Fibroblast of lung (primary cell): ENCODE measurements at regions not wholly inside any gene's neighbourhood (a gene's known extent, or its start where the extent isn't known, plus 50 kb on each side); places are given as distances from the start of the nearest gene placed in this dataset.

ENCODE experiments used
- DNase-seq, 2 donors: peaks; one replicate each; pipeline versions ENCODE4 v3.0.0 to v3.0.0-alpha.2; 2010; ENCODE audit warnings: low read depth in 2 of 2
- H2AFZ ChIP-seq: 2 replicates; pipeline ENCODE4 v1.5.1; 2012; ENCODE audit warnings: low read length, control low read depth, inconsistent platforms
- H3K27ac ChIP-seq: 2 replicates; pipeline ENCODE4 v1.5.1; 2011; ENCODE audit warnings: low read length, control low read depth; ENCODE audit not compliant: insufficient read depth
- H3K27me3 ChIP-seq: 2 replicates; pipeline ENCODE4 v1.5.1; 2011; ENCODE audit warnings: mild to moderate bottlenecking, low read length; ENCODE audit not compliant: control insufficient read depth, insufficient read depth
- H3K36me3 ChIP-seq: 2 replicates; pipeline ENCODE4 v1.5.1; 2011; ENCODE audit warnings: low read length; ENCODE audit not compliant: control insufficient read depth, insufficient read depth
- H3K4me1 ChIP-seq: 2 replicates; pipeline ENCODE4 v1.5.1; 2011; ENCODE audit warnings: low read length; ENCODE audit not compliant: control insufficient read depth, insufficient read depth; ENCODE audit errors: extremely low read depth
- H3K4me2 ChIP-seq: 2 replicates; pipeline ENCODE4 v1.5.1; 2011; ENCODE audit warnings: low read length, control low read depth; ENCODE audit not compliant: insufficient read depth; ENCODE audit errors: extremely low read depth
- H3K4me3 ChIP-seq, 4 experiments: fragments of 200-600 bp in 1 of 4; sonication (generic) in 1 of 4; replicated peaks in 1 of 4; 2 replicates each; pipeline ENCODE4 v1.5.1; 2011 to 2016; ENCODE audit warnings: low read length in 4 of 4, low read depth in 3 of 4, mild to moderate bottlenecking in 3 of 4, control low read depth in 2 of 4, inconsistent platforms in 1 of 4, mixed read lengths in 1 of 4; ENCODE audit not compliant: insufficient read depth in 1 of 4; ENCODE audit errors: control extremely low read depth in 1 of 4
- H3K79me2 ChIP-seq: 2 replicates; pipeline ENCODE4 v1.5.1; 2012; ENCODE audit warnings: mild to moderate bottlenecking, low read length, inconsistent platforms; ENCODE audit not compliant: control insufficient read depth, insufficient read depth
- H3K9ac ChIP-seq: 2 replicates; pipeline ENCODE4 v1.5.1; 2011; ENCODE audit warnings: mild to moderate bottlenecking, low read length, control low read depth; ENCODE audit not compliant: insufficient read depth
- H3K9me3 ChIP-seq: 2 replicates; pipeline ENCODE4 v1.5.1; 2012; ENCODE audit warnings: low read depth, low read length; ENCODE audit not compliant: control insufficient read depth, insufficient read depth
- H4K20me1 ChIP-seq: 2 replicates; pipeline ENCODE4 v1.5.1; 2011; ENCODE audit warnings: low read length; ENCODE audit not compliant: control insufficient read depth, insufficient read depth; ENCODE audit errors: extremely low read depth
- EZH2 ChIP-seq: IDR thresholded peaks from 2 replicates; pipeline ENCODE4 v1.5.1; 2012; ENCODE audit warnings: low read length, control low read depth, mild to moderate bottlenecking; ENCODE audit errors: missing control alignments
- TF ChIP-seq, protein P1 (sequence below), 2 donors: IDR thresholded peaks in 1 of 2; conservative IDR thresholded peaks in 1 of 2; 1 replicate in 1 of 2; 2 replicates in 1 of 2; pipeline ENCODE4 v1.5.1; 2011 to 2012; ENCODE audit warnings: low read length in 2 of 2, control low read depth in 1 of 2, inconsistent platforms in 1 of 2, low read depth in 1 of 2, mild to moderate bottlenecking in 1 of 2

DNA sequence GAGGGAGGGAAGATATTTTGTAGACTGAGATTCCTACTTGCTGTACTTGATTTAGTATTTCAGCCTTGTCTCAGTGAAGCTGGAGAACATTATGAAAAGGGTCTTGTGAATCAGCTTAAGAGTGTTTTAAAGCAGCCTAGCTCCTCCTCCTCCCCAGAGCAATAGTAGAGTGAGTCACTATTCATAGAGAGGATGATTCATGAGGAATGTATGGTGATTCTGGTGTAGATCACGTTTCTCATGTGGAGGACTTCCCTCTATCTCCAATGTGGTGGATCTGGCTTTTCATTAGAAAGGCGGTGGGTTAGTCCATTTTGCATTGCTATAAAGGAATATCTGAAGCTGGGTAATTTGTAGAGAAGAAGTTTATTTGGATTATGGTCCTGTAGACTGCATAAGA lies 340.1 kb upstream of the CHRM2 start:
- Histone ChIP-seq H4K20me1 (no peaks in the 10 kb centered on the region), H3K9me3 (no peaks in the 10 kb centered on the region), H3K4me3 (no peak overlapping the region), H3K27ac (no peak overlapping the region), H3K4me2 (no peak overlapping the region), H3K27me3 (no peaks in the 10 kb centered on the region), H3K9ac (no peak overlapping the region), H3K4me1 (no peaks in the 10 kb centered on the region), H3K36me3 (no peaks in the 10 kb centered on the region), H2AFZ (no peak overlapping the region), H3K79me2 (no peaks in the 10 kb centered on the region)
- TF ChIP-seq, protein P1, sequence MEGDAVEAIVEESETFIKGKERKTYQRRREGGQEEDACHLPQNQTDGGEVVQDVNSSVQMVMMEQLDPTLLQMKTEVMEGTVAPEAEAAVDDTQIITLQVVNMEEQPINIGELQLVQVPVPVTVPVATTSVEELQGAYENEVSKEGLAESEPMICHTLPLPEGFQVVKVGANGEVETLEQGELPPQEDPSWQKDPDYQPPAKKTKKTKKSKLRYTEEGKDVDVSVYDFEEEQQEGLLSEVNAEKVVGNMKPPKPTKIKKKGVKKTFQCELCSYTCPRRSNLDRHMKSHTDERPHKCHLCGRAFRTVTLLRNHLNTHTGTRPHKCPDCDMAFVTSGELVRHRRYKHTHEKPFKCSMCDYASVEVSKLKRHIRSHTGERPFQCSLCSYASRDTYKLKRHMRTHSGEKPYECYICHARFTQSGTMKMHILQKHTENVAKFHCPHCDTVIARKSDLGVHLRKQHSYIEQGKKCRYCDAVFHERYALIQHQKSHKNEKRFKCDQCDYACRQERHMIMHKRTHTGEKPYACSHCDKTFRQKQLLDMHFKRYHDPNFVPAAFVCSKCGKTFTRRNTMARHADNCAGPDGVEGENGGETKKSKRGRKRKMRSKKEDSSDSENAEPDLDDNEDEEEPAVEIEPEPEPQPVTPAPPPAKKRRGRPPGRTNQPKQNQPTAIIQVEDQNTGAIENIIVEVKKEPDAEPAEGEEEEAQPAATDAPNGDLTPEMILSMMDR (conservative IDR thresholded peaks at IDR 0.05 in 1 of 2, IDR thresholded peaks at IDR 0.05 in 1 of 2; ENCODE audit: low read depth in 1 of 2, low read length in 2 of 2) = no peak
- TF ChIP-seq EZH2 = no peak
- DNase-seq = peak; percentile 73 to 92

DNA sequence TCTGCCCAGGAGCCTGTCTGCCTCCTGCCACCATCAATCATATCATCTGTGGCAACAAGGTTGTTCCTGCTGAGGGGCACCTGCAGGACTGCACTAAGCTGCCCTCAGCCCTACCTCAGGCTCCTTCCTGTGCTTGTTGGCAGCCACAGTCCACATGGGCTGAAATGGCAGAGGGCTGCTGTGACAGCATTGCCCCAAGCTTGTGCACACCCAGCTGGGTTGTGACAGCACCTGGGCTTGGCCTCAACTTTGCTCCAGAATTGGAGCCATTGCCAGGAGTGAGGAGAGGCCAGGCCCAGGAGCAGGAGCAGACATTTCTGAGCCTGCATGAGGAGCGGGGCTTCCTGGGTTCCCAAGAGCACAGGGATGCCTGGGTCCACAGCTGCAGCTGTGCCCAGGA lies 340.9 kb upstream of the CHRM2 start:
- Histone ChIP-seq H3K4me1 (no peaks in the 10 kb centered on the region), H3K79me2 (no peaks in the 10 kb centered on the region), H2AFZ (no peak overlapping the region), H3K27me3 (no peaks in the 10 kb centered on the region), H3K4me3 (no peak overlapping the region), H3K9ac (no peak overlapping the region), H4K20me1 (no peaks in the 10 kb centered on the region), H3K27ac (no peak overlapping the region), H3K4me2 (no peak overlapping the region), H3K36me3 (no peaks in the 10 kb centered on the region), H3K9me3 (no peaks in the 10 kb centered on the region)
- DNase-seq = no peak
- no peak for TF ChIP-seq EZH2
- TF ChIP-seq, protein P1 (conservative IDR thresholded peaks at IDR 0.05 in 1 of 2, IDR thresholded peaks at IDR 0.05 in 1 of 2; ENCODE audit: low read depth in 1 of 2, low read length in 2 of 2) = no peak

DNA sequence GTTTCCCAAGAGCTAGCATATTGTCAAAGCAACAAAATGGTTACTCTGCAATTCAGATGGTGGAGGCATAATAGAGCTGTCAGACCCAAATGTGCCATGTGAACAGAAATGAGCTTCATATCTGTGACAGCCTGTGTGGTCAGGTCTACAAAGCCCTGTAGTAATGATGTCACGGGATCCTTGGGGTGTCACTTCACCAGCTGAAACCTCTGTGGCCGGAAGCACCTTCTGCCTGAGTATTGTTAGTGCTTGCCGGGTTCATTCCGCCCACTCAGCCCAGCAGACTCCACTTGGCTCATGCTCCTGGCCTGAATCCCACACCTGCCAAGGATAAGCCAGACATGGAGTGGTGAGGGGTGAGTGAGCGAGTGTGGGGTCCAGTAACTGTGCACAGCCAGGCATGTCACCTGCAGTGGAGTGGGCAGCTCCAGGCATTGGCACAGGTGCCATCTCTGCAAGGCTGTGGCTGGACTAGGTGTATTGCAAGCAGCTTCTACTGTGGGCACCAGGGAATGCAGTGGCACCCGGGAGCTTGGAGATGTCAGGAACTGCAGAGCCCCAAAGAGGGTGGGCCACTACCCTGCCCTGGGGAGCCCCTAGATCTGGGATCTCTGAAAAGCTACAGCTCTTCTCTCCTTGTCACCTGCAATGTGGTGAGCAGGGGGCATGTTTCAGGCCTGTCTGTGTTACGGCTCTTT lies 341.9 kb upstream of the CHRM2 start:
- Histone ChIP-seq H3K4me1 (no peaks in the 10 kb centered on the region), H3K79me2 (no peaks in the 10 kb centered on the region), H3K9ac (no peak overlapping the region), H4K20me1 (no peaks in the 10 kb centered on the region), H3K9me3 (no peaks in the 10 kb centered on the region), H3K4me3 (no peak overlapping the region), H3K27me3 (no peaks in the 10 kb centered on the region), H3K4me2 (no peak overlapping the region), H3K27ac (no peak overlapping the region), H3K36me3 (no peaks in the 10 kb centered on the region), H2AFZ (no peak overlapping the region)
- TF ChIP-seq, protein P1 (conservative IDR thresholded peaks at IDR 0.05 in 1 of 2, IDR thresholded peaks at IDR 0.05 in 1 of 2; ENCODE audit: low read depth in 1 of 2, low read length in 2 of 2) = no peak
- TF ChIP-seq EZH2 = no peak
- DNase-seq = peak in 1 of 2 donors; percentile 17
